DMS79 treated with DMSO at 0.1 percent for 48 hours (cell line): ENCODE measurements at regions not wholly inside any gene's neighbourhood (a gene's known extent, or its start where the extent isn't known, plus 50 kb on each side); places are given as distances from the start of the nearest gene placed in this dataset.

Experiments
- DNase-seq: peaks from one replicate; lab custom pipeline; 2025; lab: John Stamatoyannopoulos, UW

GRCh38 chr9:38227656-38228055 lies 158.6 kb upstream of the SHB start:
- peak; percentile 73 for DNase-seq

- peak; percentile 93 for DNase-seq
Observed at GRCh38 chr9:38227061-38227540, 158.1 kb upstream of the SHB start.

- peak; percentile 92 for DNase-seq
Observed at GRCh38 chr9:38226491-38226951, 157.5 kb upstream of the SHB start.

GRCh38 chr9:38224941-38225340 lies 155.9 kb upstream of the SHB start:
- peak; percentile 57 for DNase-seq

- DNase-seq, result no peak
Observed at GRCh38 chr9:38216572-38216971, 147.5 kb upstream of the SHB start.

- no peak for DNase-seq
Observed at GRCh38 chr9:38215465-38215864, 146.4 kb upstream of the SHB start.

GRCh38 chr9:38214432-38214831 lies 145.4 kb upstream of the SHB start:
- DNase-seq, result no peak

- no peak for DNase-seq
Observed at GRCh38 chr9:38213631-38214299, 144.7 kb upstream of the SHB start.

GRCh38 chr9:38212016-38212415 lies 143.0 kb upstream of the SHB start:
- no peak for DNase-seq

- no peak for DNase-seq
Observed at GRCh38 chr9:38211002-38211401, 142.0 kb upstream of the SHB start.

- peak; percentile 58 for DNase-seq
Observed at GRCh38 chr9:38208206-38208901, 139.3 kb upstream of the SHB start.

- no peak for DNase-seq
Observed at GRCh38 chr9:38207247-38207778, 138.3 kb upstream of the SHB start.

- DNase-seq, result no peak
Observed at GRCh38 chr9:38205279-38205678, 136.3 kb upstream of the SHB start.

- no peak for DNase-seq
Observed at GRCh38 chr9:38202336-38202938, 133.4 kb upstream of the SHB start.

GRCh38 chr9:38201844-38202243 lies 132.8 kb upstream of the SHB start:
- DNase-seq, result no peak

GRCh38 chr9:38200431-38200830 lies 131.4 kb upstream of the SHB start:
- no peak for DNase-seq

GRCh38 chr9:38198140-38198539 lies 129.1 kb upstream of the SHB start:
- no peak for DNase-seq

- DNase-seq, result no peak
Observed at GRCh38 chr9:38196714-38197113, 127.7 kb upstream of the SHB start.

GRCh38 chr9:38195737-38196161 lies 126.7 kb upstream of the SHB start:
- DNase-seq, result no peak

- no peak for DNase-seq
Observed at GRCh38 chr9:38194870-38195269, 125.8 kb upstream of the SHB start.

- no peak for DNase-seq
Observed at GRCh38 chr9:38192731-38193265, 123.8 kb upstream of the SHB start.

GRCh38 chr9:38186404-38187115 lies 117.5 kb upstream of the SHB start:
- DNase-seq, result no peak
